ENCODE measurements at regions not wholly inside any gene's neighbourhood (a gene's known extent, or its start where the extent isn't known, plus 50 kb on each side); places are given as distances from the start of the nearest gene placed in this dataset.

- DNase-seq (ENCODE audit: low spot score), result no peak
- 40% methylated on average over 4 of the region's 4 CpGs for WGBS (ENCODE audit: low lambda C conversion rate, missing lambda C conversion rate)
These were observed 106.8 kb downstream of the DMRT2 start for GRCh38 chr9:1156794-1157550.

DNA sequence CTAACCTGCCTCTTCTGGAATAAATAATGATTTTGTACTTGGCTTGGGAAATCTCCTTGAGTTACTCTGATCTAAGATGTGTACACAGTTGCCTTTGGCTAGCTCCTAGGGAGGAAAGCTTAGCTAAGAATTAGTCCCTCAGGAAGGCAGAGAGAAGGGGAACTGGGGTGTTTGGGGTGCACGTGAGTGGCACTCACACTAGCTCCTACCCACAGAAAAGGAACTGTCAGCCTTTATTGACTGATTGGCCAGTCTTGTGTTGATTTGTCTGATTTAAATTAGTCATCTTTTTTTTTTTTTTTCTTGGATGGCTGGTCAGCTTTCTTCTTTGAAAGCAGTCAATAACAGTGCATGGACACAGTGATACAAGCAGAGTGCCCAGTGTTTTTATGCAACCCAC lies 107.7 kb downstream of the DMRT2 start:
- H2AFZ ChIP-seq, result no peak overlapping the region
- H3K9me2 ChIP-seq (replicated peaks; ENCODE audit: insufficient read depth), result no peaks in the 10 kb centered on the region
- H3K79me2 ChIP-seq, result no peaks in the 10 kb centered on the region
- H3K27ac ChIP-seq, result no peak overlapping the region
- no peak for TF ChIP-seq EZH2phosphoT487 (IDR thresholded peaks at IDR 0.05; ENCODE audit: low read depth, severe bottlenecking, unreplicated experiment)
- DNase-seq (ENCODE audit: low spot score), result no peak
- 21% methylated on average over 1 of the region's 1 CpG for WGBS (ENCODE audit: low lambda C conversion rate, missing lambda C conversion rate)
- H3K36me3 ChIP-seq (replicated peaks; ENCODE audit: insufficient read depth, low read depth), result no peaks in the 10 kb centered on the region
- H3K27me3 ChIP-seq, result no peaks in the 10 kb centered on the region
- H3K9me3 ChIP-seq (ENCODE audit: low read depth), result no peaks in the 10 kb centered on the region
- H3K4me1 ChIP-seq (ENCODE audit: insufficient read depth), result no peaks in the 10 kb centered on the region
- H3K4me2 ChIP-seq, result no peak overlapping the region
- no peak overlapping the region for H3K4me3 ChIP-seq
- no peaks in the 10 kb centered on the region for H4K20me1 ChIP-seq (ENCODE audit: insufficient read depth, poor library complexity, severe bottlenecking)

More at GRCh38 chr9:1156794-1157550, 106.8 kb downstream of the DMRT2 start:
- TF ChIP-seq EZH2phosphoT487 (IDR thresholded peaks at IDR 0.05; ENCODE audit: low read depth, severe bottlenecking, unreplicated experiment), result no peak
- TF ChIP-seq, protein P1, sequence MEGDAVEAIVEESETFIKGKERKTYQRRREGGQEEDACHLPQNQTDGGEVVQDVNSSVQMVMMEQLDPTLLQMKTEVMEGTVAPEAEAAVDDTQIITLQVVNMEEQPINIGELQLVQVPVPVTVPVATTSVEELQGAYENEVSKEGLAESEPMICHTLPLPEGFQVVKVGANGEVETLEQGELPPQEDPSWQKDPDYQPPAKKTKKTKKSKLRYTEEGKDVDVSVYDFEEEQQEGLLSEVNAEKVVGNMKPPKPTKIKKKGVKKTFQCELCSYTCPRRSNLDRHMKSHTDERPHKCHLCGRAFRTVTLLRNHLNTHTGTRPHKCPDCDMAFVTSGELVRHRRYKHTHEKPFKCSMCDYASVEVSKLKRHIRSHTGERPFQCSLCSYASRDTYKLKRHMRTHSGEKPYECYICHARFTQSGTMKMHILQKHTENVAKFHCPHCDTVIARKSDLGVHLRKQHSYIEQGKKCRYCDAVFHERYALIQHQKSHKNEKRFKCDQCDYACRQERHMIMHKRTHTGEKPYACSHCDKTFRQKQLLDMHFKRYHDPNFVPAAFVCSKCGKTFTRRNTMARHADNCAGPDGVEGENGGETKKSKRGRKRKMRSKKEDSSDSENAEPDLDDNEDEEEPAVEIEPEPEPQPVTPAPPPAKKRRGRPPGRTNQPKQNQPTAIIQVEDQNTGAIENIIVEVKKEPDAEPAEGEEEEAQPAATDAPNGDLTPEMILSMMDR (IDR thresholded peaks at IDR 0.05; ENCODE audit: poor library complexity), result no peak
- no peak for TF ChIP-seq EZH2 (IDR thresholded peaks at IDR 0.05; ENCODE audit: borderline replicate concordance)
- H4K20me1 ChIP-seq (ENCODE audit: insufficient read depth, poor library complexity, severe bottlenecking), result no peaks in the 10 kb centered on the region
- H2AFZ ChIP-seq, result no peak overlapping the region
- H3K9me3 ChIP-seq (ENCODE audit: low read depth), result no peaks in the 10 kb centered on the region
- H3K4me1 ChIP-seq (ENCODE audit: insufficient read depth), result no peaks in the 10 kb centered on the region
- no peaks in the 10 kb centered on the region for H3K9me2 ChIP-seq (replicated peaks; ENCODE audit: insufficient read depth)
- no peaks in the 10 kb centered on the region for H3K27me3 ChIP-seq
- H3K27ac ChIP-seq, result no peak overlapping the region
- no peak overlapping the region for H3K4me2 ChIP-seq
- H3K79me2 ChIP-seq, result no peaks in the 10 kb centered on the region
- H3K4me3 ChIP-seq, result no peak overlapping the region
- no peaks in the 10 kb centered on the region for H3K36me3 ChIP-seq (replicated peaks; ENCODE audit: insufficient read depth, low read depth)

DNA sequence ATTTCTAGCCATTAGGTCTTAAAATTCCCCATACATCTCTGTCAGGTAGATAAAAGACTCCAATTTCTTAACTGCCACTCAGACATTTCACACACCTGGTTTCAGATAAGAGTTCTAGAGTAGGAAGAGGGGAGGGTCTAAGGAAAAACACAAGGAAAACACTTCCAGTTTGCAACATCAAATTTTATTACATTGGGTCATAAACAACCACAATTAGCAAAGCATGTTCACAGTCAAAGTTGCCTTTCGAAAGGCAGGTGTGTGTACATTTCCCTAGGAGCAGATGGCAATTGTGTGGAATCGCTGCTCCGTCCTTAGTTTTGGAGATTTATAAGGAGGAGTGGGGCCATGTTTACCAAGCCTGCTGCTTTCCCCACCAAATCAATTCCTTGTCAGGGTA lies 120.8 kb downstream of the DMRT2 start:
- Histone ChIP-seq H3K9me2 (replicated peaks; ENCODE audit: insufficient read depth) (no peaks in the 10 kb centered on the region), H4K20me1 (ENCODE audit: insufficient read depth, poor library complexity, severe bottlenecking) (no peaks in the 10 kb centered on the region), H3K79me2 (no peaks in the 10 kb centered on the region), H3K4me2 (no peak overlapping the region), H3K27ac (no peak overlapping the region), H3K36me3 (replicated peaks; ENCODE audit: insufficient read depth, low read depth) (no peaks in the 10 kb centered on the region), H3K9me3 (ENCODE audit: low read depth) (no peaks in the 10 kb centered on the region), H3K4me1 (ENCODE audit: insufficient read depth) (no peaks in the 10 kb centered on the region), H2AFZ (no peak overlapping the region), H3K4me3 (no peak overlapping the region), H3K27me3 (no peaks in the 10 kb centered on the region)
- DNase-seq (ENCODE audit: low spot score), result no peak
- WGBS (ENCODE audit: low lambda C conversion rate, missing lambda C conversion rate), result 84% methylated on average over 3 of the region's 3 CpGs
- TF ChIP-seq EZH2 (IDR thresholded peaks at IDR 0.05; ENCODE audit: borderline replicate concordance) (no peak), EZH2phosphoT487 (IDR thresholded peaks at IDR 0.05; ENCODE audit: low read depth, severe bottlenecking, unreplicated experiment) (no peak)
- TF ChIP-seq, protein P1 (IDR thresholded peaks at IDR 0.05; ENCODE audit: poor library complexity), result no peak

- WGBS (ENCODE audit: low lambda C conversion rate, missing lambda C conversion rate), result 53% methylated on average over 5 of the region's 5 CpGs
- no peaks in the 10 kb centered on the region for H3K27me3 ChIP-seq
- no peaks in the 10 kb centered on the region for H3K9me3 ChIP-seq (ENCODE audit: low read depth)
- no peak for DNase-seq (ENCODE audit: low spot score)
- TF ChIP-seq, protein P1 (IDR thresholded peaks at IDR 0.05; ENCODE audit: poor library complexity), result no peak
- TF ChIP-seq EZH2phosphoT487 (IDR thresholded peaks at IDR 0.05; ENCODE audit: low read depth, severe bottlenecking, unreplicated experiment) (no peak), EZH2 (IDR thresholded peaks at IDR 0.05; ENCODE audit: borderline replicate concordance) (no peak)
- H3K4me3 ChIP-seq, result no peak overlapping the region
- no peak overlapping the region for H2AFZ ChIP-seq
- H3K4me2 ChIP-seq, result no peak overlapping the region
- H3K36me3 ChIP-seq (replicated peaks; ENCODE audit: insufficient read depth, low read depth), result no peaks in the 10 kb centered on the region
- H3K9me2 ChIP-seq (replicated peaks; ENCODE audit: insufficient read depth), result no peaks in the 10 kb centered on the region
- no peak overlapping the region for H3K27ac ChIP-seq
- no peaks in the 10 kb centered on the region for H3K79me2 ChIP-seq
- H3K4me1 ChIP-seq (ENCODE audit: insufficient read depth), result no peaks in the 10 kb centered on the region
- no peaks in the 10 kb centered on the region for H4K20me1 ChIP-seq (ENCODE audit: insufficient read depth, poor library complexity, severe bottlenecking)
These were observed 121.4 kb downstream of the DMRT2 start for GRCh38 chr9:1171546-1171945.

All from hepatocyte (in vitro differentiated cells).